H4 (cell line): ENCODE measurements at regions not wholly inside any gene's neighbourhood (a gene's known extent, or its start where the extent isn't known, plus 50 kb on each side); places are given as distances from the start of the nearest gene placed in this dataset.

Experiments
- DNase-seq: peaks from one replicate; pipeline ENCODE4 v3.0.0-alpha.2; 2015; ENCODE audit warnings: low spot score

DNA sequence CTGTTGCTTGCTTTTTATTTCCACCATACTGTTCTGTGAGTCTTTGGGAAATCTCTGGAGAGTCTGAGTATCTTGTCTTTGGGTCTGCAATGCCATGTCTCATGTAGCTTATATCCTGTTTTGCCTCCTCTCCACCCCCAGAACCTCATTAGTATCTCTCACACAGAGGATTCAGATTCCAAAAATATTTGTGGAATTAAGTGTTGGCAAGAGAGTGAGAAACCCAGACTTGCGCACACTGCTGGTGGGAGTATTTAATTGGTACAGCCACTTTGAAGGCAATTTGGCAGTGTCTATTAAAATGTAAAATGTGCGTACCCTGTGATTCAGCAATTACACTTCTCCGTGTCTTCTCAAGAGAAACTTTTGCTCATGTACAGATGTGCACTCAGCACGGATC lies 68.6 kb downstream of the ZNF621 start:
- DNase-seq, result no peak

DNA sequence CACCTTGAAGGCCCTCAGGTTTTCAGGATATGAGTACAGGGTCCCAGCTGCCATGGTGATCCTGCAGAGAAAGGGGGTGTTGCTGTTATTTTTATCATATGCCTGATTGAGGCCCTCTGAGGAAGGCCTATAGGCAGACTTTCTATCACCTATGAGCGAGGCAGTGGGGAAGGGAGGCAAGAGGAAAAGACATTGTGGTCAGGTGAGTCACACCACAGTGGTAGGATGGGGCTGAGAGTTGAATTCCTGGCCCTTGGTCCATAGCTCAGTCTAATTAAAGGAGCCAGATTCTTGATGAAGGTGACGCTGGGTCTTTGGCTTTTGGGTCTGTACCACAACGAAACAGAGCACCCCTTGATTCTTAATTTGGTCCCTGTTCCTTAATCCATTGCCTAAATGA lies 72.7 kb downstream of the ZNF621 start:
- no peak for DNase-seq

DNA sequence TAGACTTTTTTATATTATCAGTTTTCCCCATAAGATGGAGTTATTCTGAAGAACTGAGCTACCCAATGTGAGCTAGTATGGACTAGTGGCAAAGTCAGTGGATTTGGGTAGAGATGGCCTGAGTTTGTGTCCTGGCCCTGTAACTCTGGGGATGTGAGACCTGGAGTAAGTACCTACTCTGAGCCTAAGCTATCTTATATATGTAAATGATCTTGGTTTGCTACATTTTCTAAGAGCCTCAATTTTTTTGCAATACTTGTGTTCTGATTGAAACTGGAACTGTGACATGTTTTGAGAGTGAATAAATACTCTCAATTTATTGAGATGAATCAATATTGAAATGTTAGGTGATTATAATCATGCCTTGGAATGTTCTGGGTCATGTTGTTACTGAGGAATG lies 73.6 kb downstream of the ZNF621 start:
- no peak for DNase-seq

DNA sequence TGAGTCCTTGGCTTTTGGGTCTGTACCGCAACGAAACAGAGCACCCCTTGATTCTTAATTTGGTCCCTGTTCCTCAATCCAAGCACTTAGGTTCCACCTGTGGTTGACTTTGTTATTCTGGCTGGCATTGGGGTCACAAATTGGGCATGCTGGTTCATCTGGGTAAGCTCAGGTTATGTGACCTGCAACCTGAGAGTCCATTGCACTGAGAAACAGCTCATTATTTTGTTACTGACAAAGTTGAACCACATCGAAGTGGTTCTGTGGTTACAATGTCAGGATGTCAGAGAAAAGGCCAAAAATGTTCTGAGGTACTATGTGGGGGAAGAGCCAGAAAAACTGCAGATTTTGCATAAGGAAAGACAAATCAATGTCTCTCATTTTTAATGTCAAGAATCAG lies 74.2 kb downstream of the ZNF621 start:
- DNase-seq, result no peak

DNA sequence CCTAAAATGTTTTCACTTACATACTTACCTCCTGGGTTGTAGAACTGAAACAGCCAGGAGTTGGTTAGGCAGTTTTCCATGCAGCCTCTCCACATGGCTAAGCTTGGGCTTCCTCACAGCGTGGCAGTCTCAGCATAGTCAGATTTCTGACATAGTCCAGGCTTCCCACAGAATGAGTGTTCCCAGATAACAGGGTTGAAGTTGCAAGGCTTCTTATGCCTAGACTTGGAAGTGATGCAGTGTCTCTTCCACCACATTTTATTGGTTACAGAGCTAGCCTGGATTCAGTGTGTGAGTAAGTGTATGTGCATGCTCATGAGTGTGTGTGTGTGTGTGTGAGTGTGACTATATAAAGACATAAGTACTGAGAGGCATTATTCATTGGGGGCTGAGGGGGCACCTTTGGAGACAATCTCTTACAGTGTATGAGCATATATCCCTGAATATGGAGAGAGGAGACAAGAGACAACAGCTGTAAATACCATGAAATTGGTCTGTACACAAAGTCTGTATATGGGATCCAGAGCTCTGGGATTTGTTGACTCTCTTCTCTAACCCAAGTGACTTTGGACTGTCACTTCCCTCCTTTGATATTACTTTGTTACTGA lies 78.1 kb downstream of the ZNF621 start:
- no peak for DNase-seq

DNA sequence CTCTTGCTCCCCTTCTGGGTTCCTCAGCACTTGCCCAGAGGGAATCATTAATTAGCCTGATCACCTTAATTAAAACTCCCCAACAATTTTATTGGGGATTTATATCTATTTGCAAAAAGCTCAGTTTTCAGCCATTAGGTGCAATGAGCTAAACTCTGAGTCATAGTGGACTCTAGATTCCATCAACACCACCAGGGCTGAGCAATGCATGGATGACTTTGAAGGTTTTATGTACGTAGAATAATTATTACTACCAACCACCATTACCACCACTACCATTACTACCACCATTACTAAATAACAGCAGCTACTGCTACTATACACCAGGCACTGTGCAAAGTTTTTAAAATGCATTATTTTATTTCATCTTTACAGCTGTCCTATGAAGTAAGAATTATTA lies 81.2 kb downstream of the ZNF621 start:
- no peak for DNase-seq

DNA sequence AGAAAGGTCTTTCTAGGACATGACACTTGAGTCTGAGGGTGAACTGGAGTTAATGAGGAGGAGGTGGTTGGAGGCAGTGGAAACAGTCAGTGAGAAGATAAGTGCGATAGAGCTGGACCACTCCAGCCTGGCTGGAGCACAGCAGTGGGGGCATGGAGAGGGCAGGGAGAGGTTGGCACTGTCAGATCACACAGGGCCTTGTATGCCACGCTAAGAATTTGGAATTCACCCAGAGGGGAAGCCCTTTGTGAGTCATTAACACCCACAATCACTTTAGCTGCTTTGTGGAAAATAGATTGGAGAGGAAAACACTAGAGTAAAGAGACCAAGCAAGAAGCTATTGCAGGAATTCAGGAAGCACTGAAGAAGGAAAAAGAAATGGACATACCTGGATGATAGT lies 83.3 kb downstream of the ZNF621 start:
- DNase-seq, result no peak

DNA sequence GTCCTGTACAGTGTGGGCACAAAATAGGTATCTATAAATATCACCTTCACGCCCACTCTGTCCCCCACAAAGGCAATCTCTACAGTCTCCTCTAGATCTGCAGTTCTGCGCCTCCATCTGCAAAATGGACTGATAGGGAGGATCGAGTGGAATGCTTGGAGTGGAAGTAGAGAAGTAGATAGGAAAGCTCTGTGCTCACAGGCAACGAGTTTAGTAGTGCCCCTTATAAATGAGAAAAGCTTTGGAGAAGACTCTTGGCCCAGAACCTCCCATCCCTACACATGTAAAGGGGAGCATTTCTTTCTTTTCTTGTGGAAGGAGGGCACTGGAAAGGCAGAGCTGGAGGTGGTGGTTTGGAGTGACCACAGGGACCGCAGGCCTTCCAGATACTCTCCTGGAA lies 88.5 kb downstream of the ZNF621 start:
- DNase-seq, result no peak

DNA sequence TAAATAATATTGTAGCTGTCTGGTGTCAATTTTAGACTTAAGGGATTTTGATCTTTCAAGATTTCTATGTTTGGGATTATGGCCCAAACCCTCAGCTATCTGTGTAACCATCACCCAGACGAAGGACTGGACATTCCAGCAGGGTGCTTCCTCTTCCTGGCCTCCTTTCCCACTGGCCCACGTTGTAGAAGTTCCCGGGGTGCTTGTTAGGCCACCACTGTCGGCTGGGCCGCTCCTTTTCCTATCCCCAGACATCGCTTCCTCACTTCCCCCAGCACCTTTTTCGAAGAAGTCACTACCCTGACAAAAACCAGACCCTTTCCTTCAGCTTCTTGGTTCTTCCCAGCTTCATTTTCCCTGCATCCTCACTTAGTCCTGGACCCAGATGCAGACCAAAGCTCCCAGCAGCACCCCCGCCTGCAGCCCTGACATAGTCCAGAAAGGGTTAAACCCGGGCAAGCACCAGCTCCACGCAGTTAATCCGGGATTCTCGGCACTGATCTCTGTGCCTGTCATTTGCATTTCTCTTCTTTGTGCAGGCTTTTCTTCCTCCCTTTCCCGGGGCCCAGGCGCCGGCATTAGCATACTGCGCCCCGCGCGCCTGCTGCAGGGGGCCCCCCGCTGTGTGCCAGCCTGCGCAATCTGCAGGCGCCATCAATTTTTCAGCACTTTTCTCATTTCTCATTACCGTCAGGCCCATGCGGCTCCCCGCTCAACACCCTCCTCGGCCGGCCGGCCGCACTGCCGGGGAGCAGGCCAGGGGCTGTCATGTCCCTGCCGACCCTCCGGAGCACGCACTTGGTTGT lies 90.6 kb downstream of the ZNF621 start:
- no peak for DNase-seq

DNA sequence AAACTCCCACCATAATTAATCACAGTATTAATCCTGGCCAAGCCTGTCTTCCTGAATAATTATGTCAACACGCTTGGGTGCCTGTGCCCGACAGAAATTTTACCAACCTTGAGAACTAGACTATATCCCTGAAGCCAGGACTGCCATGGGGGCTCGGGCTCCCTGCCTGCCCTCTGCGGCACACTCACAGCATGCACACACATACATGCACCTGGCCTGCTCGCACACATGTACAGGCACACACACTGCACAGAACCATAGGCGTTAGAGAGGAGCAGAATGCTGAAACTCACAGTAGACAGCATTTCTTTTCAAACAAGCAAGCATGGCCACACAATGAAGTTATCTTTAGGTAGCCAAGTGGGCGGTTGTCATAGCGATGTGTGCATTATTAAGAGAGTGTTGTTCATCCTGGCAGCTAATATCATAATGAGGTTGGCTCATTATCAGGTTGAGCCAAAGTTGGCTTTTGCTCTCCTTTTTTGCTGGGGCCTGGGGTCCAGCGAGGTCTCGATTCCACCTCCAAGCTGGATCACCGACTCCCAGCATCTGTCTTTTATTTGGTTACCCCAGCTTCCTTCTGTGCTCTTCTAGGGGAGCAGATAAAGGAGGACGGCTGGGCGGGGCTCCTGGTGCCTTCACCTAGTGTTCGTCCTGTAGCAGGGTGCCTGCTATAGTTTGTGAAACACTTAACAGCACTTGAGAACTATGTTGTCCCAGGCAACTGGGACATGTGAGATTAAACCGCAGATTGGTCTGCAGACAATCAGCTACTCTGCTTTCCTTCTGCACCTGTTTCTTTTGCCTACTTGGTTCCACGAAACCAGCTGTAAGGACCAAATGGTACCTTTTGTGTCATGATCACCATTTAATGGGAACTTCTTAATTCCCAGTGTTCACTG lies 91.4 kb downstream of the ZNF621 start:
- DNase-seq, result no peak

DNA sequence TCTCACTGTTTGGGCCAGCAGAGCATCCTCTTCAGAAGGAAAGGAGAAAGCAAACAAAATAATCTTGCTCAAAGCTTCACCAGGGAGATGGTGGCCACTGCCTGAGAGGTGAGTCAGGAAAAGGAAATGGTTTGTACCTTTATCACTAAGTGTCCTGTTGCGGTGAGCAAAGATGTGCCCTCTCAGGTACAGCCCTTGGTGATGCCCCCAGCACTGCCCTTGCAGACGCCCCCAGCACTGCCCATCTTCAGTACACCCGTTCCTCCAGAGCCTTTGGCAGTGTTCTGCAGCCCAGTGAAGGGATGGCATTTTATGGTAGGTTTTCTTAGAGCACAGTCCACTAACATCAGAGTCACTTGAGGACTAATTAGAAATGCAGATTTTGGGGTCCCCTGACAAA lies 92.3 kb downstream of the ZNF621 start:
- no peak for DNase-seq

DNA sequence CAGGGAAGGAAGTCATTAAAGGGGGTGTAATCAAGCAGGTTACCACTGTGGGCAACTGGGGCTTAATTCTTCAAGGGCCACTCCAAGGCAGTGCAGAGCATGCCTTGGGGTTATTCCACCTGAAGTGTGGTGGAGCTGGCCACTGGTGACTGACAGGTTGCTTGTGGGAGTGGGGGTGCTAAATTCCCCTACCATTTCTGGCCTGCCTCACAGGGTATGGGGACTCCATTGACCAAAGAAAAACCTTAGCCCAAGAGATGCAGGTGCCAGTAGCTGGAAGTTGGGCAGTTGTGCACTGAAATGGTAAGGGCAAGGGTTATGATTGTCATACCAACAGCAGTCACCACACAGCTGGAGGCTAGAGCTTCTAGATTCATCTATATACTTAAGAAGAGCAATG lies 93.4 kb downstream of the ZNF621 start:
- DNase-seq, result no peak

DNA sequence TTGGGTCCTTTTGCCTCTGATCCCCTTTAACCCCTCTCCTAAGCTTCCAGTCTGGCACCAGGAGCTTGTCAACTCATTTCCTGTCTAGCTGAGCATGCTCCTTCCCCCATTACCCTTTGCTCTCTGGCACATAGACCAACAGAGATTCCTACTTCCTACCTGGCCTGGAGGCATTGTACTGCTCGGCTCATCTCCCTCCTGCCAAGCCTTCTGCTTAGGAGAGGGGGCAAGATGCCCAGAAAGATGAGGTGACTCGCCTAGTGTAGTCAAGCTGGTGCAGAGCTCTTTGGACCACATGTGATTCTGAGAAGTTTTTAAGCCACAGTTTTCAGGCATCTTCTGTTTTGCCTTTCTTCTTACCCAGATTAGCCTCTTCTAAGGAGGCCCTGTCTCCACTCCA lies 95.4 kb downstream of the ZNF621 start:
- no peak for DNase-seq

DNA sequence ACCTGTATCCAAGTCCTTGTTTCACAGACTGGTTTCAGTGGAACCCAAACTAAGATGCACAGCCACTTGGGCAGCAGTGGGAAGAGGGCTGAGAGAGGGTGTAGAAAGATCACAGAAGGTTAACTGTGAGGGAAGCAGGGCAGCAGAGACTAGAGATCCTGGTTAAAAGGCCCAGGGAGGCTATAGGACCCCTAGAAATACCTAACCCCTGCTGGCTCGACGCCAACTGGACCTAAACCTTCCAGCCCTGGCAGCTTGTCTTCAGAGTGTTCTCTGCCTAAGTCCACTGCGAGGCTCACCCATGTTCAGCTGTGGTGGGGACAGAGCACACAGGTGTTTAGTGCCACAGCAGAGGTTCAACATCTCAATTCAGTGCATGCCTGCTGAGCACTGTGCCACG lies 96.5 kb downstream of the ZNF621 start:
- no peak for DNase-seq

DNA sequence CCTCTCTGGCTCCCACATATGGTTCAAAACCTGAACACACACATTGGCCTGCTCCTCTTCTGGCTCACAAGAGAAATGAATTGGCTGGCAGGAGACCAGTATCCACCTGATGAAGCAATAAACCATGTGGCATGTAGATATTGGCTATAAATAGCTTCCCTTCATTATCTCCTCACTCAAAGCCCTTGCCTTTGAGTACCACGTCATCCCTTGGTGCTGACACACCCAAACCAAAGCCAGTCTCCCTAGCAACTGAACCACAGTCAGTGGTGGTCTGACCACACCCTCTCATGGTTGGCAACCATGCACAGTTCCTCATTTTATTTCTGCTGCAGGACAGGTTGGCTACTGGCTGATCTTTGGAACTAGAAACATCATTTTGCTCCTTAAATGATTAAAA lies 98.8 kb downstream of the ZNF621 start:
- no peak for DNase-seq

DNA sequence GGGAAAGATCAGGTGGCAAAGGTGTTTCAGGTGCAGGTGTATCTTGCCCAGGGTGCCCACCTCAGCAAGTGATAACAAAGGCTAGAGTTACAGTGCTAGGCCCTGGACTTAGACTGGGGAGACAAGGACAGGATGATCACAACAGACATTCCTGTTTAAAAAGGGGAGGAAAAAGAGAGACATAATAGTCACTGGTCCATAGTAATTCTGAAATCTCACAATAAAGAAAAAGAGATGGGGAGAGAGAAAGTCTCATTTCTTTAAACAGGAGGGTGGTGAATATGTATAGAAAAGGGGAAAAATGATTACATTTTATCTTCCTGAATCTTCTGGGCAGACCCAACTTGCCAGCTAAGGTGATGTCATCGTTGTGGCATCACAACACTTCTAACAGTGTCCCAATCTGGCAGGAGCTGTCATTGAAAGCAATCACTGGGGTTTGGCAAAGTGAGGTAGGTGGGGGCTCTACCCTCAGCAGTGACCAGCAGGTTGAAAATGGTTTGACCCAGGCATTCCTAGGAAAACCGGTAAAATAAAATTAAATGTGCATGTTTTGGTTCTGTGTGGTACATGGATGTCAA lies 99.5 kb downstream of the ZNF621 start:
- no peak for DNase-seq

DNA sequence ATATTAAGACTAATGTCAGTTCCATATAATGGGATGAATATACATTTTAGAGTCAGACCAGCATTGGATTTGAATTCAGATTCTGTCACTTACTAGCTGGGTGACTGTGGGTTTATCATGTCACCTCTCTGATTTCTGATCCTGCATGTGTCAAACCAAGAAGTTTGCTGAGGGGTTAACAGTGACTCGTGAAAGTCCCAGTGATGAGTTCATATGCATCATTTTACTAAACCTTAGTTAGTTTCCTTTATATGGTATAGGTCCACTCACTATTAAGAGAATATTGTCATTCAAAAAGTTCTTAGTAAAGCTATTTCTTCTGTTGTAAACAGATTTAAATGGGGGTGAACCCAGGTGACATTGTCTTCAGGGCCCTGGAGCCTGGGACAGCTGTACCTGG lies 102.3 kb downstream of the ZNF621 start:
- DNase-seq, result no peak

DNA sequence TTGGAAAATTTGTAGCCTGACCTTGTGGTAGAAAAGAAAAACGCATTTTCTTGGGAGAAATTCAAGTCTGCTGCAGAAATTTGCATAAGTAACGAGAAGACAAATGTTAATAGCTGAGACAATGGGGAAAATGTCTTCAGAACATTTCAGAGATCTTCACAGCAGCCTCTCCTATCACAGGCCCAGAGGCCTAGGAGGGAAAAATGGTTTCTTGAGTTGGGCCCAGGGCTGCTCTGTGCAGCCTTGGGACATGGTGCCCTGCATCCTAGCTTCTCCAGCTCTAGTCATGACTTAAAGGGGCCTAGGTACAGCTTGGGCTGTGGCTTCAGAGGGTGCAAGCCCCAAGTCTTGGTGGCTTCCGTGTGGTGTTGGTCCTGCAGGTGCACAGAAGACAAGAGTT lies 104.2 kb downstream of the ZNF621 start:
- no peak for DNase-seq

DNA sequence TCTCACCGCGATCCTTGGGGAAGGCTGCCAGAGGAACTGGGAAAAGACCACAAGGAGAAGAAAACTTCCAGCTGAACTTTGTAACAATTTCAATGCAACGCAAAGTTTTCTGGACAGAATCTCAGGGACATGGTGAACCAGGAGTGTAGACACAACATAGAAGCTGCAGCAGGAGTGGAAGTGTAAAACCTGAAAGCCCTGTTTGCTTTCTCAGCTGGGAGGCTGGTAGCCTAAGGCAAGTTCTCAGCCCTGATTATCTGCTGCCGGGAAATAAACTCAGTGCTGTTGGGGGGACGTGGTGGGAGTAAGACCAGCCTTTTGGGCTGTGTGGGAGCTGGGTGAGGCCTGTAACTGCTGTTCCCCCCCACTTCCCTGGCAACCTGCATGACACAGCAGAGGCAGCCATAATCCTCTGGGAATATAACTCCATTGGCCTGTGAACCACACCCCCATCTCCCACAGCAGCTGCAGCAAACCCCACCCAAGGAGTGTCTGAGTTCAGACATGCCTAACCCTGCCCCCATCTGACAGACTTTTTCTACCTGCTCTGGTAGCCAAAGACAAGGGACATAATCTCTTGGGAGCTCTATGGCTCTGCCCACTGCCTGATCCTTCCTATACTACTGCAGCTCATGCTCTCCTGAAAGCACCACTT lies 106.7 kb downstream of the ZNF621 start:
- DNase-seq, result no peak

DNA sequence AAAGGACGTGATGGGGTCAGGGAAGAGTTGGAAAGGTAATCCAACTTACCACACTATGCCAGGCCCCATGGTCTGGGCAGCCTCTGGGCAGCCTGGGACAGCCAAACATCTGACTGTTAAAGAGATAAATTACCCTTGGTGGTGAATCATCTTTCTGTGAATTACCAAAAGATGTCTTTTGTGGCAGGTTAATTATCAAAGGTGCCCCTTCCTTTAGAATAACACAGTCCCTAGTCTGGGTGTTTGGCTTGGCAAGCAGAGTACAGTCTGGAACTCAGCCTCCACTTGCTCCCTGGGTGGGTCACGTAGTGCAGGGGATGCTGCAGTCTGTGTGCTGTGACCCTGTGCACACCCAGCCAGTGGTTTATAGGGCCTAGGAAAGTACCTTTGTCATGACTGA lies 113.1 kb downstream of the ZNF621 start:
- DNase-seq, result no peak

DNA sequence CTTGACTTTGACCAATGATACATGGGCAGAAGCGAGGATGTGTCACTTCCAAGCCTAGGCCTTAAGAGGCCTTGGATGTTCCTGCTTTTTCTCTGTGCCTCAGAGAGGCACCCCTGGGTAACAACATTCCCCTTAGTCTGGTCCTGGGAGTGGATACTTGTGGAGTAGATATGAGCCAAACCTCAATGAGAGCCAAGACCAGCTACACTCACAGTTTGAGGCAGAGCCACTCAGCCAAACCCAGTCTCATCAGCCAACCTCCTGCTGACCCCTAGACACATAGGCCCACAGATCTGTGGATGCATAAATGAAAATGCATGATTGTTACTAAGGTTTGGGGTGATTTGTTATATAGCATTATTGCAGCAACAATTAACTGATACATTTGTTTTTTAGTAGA lies 114.2 kb downstream of the ZNF621 start:
- no peak for DNase-seq

DNA sequence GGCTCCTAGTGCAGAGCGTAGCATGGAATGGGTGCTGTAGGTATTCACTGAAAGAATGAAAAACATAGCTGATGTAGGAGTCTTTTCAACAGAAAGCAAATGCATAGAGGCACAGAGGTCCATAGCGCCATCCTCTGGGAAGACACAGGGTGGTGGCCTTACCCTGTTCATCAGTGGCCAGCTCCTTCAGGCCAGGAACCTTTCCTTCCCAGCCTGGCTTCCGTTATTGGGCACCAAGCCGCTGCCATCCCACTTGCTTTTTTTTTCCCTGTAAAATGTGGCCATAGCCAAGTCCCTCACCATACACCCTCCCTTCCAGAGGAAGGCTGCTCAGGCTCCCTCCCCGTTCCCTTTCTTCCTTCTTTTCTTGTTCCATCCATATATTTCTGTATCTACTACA lies 118.1 kb downstream of the ZNF621 start:
- no peak for DNase-seq
